ENCODE measurements at regions not wholly inside any gene's neighbourhood (a gene's known extent, or its start where the extent isn't known, plus 50 kb on each side); places are given as distances from the start of the nearest gene placed in this dataset.
"Not testable (repeated sequence)": the region's sequence is repeated elsewhere in the genome, so short reads cannot be mapped to it uniquely, and the experiment has no call there.

DNA sequence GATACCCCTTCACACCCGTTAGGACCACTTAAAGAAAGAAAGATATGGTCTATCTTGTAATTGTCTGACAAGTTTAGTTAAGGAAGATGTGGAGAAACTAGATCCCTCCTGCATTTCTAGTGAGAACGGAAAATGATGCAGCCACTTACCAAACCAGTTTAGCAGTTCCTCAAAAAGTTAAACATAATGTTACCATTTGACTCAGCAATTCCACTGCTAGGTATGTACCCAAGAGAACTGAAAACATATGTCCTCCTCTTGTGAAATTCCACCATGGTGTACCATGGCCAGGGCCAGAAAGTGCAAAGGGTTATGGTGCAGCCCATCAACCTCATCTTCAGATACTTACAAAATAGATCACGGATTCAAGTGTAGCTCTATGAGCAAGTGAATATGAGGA lies 79.0 kb upstream of the ID2 start:
- DNase-seq (ENCODE audit: low read depth) = no peak

DNA sequence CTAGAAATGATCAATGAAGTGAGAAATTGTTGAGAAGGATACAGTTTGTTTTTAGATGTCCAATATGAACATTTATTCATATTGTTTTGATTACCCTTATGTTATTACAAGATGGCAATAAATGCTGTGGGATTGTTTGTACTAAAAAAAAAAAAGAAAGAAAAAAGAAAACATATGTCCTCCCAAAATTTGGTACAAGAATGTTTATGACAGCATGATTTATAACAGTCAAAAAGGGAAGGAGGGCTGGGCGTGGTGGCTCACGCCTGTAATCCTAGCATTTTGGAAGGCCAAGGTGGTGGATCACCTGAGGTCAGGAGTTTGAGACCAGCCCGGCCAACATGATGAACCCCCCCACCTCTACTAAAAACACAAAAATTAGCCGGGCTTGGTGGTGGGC lies 78.5 kb upstream of the ID2 start:
- not testable (repeated sequence) for DNase-seq (ENCODE audit: low read depth)

DNA sequence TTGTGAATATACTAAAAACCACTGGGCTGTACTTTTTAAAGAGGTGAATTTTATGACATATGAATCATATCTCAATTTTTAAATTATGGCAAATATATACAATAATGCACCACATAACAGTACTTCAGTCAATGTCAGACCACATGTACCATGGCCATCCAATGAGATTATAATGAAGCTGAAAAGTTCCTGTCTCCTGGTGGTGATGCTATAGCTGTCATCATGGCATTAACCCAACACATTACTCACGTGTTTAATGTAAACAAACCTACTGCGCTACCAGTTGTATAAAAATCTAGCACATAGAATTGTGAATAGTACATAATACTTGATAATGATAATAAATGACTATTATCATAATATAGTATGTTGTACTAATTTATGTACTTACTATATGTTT lies 77.6 kb upstream of the ID2 start:
- DNase-seq (ENCODE audit: low read depth) = no peak

DNA sequence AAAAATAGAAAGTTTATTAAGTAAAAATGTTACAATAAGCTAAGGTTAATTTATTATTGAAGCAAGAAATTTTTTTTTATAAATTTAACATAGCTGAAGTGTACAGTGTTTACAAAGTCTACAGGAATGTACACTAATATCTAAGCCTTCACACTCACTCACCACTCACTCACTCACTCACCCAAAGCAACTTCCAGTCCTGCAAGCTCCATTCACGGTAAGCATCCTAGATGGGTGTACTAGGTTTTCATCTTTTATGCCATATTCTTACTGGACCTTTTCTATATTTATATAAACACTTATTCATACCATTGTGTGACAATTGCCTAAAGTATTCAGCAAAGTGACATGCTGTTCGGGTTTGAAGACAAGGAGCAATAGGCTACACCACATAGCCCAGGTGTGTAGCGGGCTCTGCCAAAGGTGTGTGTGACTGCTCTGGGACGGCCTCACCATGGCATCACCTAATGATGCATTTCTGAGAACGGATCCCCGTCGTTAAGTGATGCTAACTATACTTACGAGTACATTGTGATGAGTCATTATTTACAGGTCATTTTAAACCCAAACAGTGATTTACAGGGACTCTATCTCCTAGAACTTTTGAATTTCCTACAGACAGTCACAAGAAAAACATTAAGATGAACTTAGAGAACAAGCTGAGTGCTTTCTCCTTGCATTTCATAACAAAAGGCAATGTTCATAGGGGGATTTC lies 76.3 kb upstream of the ID2 start:
- no peak for DNase-seq (ENCODE audit: low read depth)

DNA sequence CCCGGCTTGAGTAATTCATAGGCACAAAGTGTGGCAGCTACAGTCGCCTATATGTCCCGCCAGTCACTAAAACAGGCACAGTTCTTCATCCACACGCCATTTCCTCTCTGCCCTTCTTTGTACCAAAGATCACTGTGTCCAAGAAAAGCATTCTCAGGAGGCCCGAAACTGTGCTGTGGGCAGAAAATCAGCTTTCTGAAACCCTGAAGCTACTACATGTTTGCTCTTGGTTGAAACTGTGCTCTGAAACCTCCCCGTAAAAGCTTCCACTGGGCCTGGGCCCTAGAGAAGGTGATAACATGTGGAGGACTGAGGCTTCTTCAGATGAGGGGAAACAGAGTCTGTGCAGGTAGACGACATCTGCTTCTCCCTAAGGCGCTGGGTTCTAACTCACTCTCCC lies 75.6 kb upstream of the ID2 start:
- DNase-seq (ENCODE audit: low read depth) = no peak

DNA sequence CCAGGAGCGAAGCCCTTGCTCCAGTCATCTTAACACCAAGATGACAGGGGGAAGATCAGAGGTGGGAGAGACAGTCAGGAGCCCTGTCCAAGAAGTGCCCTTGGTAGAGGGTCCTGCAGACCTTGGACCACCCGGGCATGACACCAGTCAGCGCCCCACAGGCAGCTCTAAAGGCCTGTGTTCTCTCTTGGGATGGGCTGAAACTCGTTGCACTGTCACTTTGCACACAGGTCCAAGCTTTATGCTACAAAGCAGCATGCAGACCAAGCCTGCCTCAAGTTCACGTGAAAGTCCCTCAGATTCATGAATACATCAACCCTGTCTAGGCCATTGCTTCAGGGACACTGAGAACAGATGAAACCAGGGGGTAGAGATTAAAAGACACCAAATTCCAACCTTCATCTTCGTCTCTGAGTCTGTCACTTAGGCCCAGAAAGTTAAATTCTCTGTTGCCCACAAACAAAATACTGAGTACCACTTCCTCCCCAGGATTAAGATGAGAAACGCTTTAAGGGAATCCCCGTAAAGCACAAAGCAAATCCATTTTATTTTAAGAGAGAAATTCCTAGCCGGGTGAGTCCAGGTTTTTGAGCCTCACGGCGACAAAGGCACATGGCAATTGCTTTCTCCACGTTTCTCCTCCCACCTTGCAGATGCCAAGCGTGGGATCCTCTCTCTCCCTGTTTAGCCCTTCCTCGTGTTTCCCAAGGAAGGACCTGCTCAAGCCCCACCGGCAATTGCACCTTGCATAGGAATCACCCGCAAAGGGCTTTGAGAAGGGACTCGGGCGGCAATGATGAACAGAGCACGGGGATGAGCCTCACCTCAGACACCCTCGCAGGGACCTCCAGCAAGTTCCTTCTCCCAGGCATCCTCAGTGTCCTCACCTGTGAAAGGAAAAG lies 75.0 kb upstream of the ID2 start:
- no peak for DNase-seq (ENCODE audit: low read depth)

DNA sequence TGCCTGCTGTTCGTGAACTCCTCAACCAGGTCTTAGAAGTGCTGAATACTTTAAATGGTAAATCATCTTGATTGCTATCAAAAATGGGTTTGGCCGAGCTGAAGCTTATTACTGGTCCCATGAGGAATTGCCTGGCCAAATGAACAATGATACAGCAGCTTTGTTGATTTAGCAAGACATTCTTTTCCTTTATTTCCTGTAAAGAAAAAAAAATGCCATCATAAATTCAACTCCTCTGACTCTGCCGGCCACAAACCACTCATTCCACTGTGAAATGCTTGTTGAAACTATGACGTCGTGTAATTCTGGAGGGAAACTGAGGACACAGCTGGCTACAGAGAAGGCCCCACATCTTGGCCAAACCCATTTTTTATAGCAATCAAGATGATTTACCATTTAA lies 74.2 kb upstream of the ID2 start:
- DNase-seq (ENCODE audit: low read depth) = no peak

DNA sequence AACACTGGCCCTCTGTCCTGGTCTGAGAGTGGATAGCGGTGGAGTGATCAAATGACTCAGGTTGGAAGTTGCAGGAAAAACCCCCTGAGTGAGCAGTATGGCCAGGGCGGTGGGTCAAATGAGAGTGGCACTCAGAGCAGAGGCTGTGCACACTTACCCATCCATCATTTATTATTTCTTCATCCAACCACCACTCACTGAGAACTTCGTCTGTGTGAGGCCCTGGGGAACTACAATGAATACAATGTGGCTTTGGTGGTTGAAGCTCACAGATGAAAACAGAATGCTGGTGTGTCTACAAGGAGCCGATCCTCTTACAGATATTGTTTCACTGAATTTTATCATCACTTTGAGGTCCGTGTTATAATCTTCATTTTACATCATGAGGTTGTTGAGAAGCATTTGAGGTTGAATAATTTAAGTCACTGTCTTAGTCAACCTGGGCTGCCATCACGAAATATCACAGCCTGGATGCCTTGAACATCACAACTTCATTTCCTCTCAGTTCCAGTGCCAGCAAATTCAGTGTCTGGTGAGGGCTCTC lies 73.4 kb upstream of the ID2 start:
- no peak for DNase-seq (ENCODE audit: low read depth)

DNA sequence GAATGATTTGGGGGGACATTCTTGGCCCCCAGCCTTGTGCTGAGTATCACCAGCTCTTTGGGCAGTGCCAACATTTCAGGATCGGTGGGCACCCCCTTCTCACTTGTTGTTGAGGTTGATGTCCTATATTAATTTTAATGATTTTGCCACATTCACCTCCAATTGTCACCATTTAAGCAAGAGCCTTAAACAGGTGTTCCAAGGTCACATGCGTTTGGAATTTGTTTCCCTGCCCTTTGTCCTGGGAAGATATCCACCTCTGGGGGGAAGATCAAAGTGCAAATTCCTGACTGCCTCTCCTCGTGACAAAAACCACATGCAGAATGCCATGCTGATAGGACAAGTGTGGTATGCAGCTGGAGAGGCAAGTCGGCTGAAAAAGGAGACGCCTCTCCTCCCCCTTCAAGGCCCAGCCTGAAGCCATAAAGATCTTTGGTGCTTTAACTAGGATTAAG lies 72.5 kb upstream of the ID2 start:
- no peak for DNase-seq (ENCODE audit: low read depth)

DNA sequence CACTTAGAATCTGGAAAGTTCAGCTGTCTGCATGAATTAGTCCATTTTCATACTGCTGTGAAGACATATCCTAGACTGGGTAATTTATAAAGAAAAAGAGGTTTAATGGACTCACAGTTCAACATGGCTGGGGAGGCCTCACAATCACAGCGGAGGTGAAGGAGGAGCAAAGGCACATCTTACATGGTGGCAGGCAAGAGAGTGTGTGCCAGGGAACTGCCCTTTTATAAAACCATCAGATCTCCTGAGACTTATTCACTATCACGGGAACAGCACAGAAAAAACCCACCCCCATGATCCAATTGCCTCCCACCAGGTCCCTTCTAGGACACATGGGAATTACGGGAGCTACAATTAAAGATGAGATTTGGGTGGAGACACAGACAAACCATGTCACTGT lies 71.1 kb upstream of the ID2 start:
- DNase-seq (ENCODE audit: low read depth) = not testable (repeated sequence)

DNA sequence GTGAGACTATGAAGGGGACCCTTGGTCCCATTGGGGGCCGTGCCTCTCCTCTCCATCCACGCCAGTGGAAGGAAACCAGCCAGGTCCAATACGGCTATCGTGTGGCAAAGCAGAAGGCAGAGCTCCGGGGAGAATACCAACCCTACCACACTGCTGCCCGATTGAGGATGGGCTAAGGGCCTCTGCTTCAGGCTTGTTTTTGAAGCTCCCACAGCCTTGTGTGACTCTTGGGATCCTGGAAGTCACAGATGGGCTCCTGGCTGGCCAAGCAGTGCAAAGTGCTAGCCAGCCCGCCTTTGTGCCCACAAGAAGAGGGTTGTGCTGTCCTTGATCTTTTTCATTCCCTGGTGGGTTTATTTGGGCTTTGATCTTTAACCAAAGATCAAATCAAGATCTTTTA lies 70.6 kb upstream of the ID2 start:
- DNase-seq (ENCODE audit: low read depth) = no peak

DNA sequence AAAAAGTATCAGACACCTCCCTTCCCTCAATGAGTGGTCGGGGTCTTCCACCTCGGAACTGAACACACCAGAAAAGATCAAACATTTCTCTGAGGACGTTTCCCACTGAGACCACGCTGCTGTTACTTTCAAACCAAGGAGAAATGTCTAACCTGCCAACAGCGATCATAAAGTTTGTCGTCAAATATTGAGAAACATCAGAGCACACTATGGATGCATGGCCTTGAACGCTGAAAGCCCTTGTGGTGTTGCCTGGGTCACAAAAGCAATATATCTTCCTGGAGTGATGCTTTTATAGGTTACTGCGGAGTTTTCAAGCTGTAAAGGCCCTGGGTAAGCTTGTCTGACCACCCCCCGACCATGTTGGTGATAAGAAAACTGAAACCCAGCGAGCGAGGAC lies 70.2 kb upstream of the ID2 start:
- DNase-seq (ENCODE audit: low read depth) = no peak

DNA sequence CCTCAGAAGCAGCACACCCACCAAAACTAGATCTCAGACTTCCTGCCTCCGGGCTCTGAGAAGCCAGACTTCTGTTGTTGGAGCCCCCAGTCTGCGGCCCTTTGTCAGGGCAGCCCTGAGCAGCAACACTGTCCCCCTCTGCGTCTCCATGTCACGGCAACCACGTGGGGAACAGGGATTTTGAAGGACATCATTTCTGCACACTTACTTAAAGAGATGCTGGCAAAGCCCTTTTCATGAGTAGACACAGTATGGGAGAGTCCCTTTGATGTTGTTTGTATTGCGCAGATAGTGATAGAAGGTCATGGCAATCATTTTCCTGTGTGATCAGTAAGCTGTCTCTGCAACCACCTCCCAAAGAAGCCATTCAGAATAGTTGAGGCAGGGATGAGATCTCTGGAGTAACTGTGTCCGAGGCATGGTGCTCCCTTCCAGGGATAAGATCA lies 69.1 kb upstream of the ID2 start:
- DNase-seq (ENCODE audit: low read depth) = no peak

DNA sequence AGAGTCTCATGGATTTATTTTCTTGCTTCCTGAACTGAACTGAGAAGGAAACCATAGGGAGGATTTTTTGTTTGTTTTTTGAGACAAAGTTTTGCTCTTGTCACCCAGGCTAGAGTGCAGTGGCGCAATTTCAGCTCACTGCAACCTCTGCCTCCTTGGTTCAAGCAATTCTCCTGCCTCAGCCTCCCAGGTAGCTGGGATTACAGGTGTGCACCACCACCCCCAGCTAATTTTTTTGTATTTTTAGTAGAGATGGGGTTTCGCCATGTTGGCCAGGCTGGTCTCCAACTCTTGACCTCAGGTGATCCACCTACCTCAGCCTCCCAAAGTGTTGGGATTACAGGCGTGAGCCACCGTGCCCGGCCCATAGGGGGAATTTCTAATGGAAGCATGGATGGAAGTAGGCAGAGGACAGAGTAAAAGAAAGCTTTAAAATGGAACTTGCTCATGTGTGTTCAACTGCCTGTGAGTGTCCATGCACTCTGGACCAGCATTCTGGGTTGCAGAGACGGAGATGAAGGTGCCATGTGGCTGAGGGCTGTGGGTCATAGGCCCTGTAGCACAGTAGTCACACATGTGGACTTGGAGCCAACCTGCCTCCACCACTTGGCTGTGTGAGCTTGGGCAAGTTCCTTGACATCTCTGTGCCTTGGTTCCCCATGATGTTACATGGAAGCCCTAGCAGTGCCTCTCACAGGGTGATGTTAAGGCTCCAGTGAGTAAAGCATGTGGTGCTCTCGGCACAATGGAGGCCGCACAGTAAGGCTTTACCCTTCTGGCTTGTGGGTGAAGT lies 68.5 kb upstream of the ID2 start:
- DNase-seq (ENCODE audit: low read depth) = not testable (repeated sequence)

DNA sequence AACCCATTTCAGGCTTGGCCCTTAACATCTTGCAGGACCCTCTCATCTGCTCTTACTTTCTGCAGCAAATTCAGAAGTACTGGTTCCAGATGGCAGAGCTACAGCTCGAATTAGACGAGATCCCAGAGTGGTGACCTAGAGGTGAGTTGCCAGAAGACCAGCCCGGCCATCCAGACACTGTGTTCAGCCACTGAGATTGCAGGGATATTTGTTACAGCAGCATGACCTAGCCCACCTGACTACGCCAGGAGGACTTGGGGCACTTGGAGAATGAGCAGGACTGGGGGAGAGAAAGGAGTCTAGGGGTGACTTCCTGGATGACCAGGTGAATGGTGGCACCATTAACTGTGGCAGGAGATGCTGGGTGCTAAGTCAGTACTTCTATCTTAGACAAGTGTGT lies 67.2 kb upstream of the ID2 start:
- no peak for DNase-seq (ENCODE audit: low read depth)

DNA sequence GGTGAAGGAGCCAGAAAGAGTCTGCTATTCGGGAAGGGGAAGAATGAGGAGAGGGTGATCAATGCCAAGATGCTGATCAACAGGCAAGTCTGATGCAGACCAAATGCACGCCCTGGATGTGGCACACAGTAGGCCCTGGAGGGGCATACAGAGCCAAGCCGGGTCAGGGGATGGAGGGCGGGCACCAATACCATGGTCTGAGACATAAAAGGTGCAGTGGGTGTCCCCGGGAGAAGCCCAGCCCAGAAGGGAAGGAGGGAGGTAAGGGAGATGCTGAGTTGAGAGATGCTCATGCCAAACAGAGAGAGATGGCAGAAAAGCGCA lies 66.6 kb upstream of the ID2 start:
- DNase-seq (ENCODE audit: low read depth) = no peak

DNA sequence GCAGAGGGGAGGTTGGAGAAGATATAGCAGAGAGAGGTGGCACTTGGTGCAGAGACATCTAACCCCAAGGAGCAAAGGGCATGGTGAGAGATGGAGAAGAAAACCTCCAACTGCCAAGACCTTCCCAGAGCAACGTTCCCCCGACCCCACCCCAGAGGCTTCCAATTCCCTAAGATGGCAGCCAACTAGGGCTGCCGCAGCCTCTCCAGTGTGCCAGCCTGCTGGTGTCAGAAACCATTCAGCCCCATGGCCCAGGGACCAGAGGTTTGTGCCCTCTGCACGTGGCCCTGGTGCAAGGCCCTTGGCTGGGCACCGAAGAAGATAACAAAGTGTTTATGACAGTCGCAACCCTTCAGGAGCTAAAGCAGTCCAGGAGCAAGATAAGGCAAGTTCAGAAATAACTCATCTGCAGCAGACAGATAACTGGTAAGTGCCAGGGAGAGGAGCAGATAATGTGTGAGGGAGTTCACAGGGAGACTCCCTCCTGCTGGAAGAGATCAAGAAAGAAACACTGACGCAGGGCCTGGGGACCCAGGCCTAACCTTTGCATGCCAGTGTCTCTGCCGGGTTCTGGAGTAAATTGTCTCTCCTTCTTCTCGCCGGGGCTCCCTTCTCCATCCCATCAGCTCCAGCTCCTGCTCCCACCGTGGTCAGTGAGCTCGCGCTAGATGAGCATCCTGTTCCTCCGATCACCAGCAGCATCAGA lies 66.1 kb upstream of the ID2 start:
- DNase-seq (ENCODE audit: low read depth) = no peak

DNA sequence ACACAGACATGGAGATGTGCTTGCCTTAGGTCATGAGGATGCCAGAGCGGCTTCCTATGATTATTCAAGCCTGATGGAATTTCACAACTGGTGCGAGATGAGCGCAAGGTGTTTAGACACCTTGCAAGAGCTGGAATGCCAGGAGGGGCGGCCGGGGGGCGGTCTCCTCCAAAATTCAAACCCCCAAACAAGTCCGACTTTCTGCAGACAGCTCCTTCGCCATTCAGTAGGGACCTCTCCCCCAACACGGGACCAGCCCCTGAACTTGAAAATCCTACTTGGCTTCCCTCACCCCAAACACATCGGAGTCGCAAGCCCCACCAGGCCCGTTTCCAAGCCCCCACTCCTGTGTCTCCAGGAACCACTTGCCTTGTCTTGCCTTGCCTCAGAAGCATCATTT lies 64.8 kb upstream of the ID2 start:
- DNase-seq (ENCODE audit: low read depth) = no peak

DNA sequence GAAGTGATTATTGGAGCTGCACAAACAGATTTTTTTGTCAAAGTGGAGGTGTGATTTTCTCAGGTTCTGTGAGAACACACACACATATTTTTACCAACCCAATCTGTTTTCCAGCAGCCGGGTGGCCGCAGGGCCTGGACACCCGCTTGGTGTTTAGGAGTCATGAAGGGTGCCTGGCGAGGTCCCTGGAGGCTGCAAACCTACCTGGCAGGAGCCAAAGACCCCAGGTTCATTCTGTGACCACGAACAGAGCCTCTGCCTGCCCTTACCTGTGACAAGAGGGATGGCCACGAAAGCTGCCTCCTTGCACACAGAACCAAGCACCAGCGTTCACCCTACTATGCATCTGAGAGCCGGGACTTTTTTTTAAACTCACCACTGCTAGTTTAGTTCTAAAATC lies 64.3 kb upstream of the ID2 start:
- DNase-seq (ENCODE audit: low read depth) = no peak

DNA sequence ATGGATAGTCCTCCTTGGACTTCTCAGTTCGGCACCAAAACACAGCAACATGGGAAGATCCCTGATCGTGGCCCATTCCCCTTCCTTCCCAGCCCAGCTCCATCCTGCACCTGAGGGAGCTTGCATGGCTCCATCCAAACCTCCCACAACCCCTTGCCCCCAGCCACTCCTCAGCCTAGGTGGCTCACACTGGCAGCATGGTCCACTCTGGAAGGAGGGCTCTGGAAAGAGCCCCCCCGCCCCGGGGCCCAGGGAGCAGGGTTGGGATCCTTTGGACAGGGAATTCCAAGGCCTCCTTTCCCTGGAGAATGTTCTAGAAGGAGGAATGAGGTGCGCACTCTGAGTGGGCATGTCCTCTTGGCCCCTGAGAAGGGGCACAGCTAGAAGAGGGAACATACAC lies 62.8 kb upstream of the ID2 start:
- no peak for DNase-seq (ENCODE audit: low read depth)

DNA sequence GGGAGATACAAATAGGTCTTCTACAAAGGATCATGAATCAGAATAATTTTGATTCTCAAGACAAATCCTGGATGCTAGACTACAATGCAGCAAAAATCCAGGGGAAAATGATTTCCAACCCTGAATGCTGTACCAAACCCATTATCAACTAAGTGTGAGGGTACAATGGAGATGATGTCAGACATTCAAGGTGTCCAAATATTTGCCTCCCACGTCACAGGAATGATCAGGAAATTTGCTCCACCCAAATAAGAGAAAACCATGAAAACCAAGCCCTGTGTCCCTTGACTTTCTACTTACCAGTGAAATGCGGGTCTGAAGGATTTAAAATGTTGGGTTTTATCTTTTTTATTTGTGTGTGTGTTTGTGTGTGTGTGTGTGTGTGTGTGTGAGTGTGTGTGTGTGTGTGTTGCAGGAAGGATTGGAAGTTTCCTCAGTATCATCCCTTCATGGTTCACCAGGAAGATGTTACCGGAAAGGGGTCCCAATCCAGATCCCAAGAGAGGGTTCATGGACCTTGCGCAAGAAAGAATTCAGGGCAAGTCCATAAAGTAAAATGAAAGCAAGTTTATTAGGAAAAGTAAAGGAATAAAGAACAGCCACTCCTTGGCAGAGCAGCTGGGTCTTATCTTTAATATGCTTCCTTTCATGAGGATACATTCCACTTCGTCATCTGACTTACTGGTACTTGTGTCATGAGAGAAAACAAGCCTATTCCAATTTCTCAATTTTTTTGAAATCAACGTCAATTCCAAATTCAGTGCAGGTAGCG lies 61.1 kb upstream of the ID2 start:
- DNase-seq (ENCODE audit: low read depth) = no peak

Measured in activated T-helper 1 cell treated with Interleukin-2 at 50 U/mL for 16 hours (primary cell).